ENCODE measurements at regions not wholly inside any gene's neighbourhood (a gene's known extent, or its start where the extent isn't known, plus 50 kb on each side); places are given as distances from the start of the nearest gene placed in this dataset.

DNA sequence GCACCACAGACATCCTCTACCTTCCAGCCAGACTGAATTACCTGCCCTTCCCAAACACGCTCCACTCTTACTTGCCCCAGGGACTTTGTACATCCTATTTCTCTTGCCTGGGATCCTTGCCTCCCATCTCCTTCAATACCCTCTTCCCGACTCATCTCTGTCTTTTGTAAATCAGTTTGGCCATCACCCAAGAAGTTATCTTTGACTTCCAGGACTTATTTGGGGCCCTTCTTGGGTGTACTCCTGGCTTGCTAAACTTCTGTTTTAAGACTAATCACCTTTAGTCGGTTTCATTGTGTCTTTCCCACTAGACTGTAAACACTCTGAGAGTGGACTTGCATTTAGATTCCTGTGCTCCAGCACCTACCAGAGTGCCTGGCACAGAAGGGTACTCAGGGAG is 545.6 kb downstream of the ACTL7B start:
- Histone ChIP-seq H3K18ac (ENCODE audit: low read depth, low read length) (no peak overlapping the region), H3K27ac (ENCODE audit: insufficient read depth, low read length) (no peak overlapping the region), H2BK15ac (ENCODE audit: low read depth, low read length) (no peak overlapping the region), H2BK120ac (ENCODE audit: low read depth, low read length) (no peak overlapping the region), H3K79me1 (ENCODE audit: low read depth in 1 of 2, low read length in 2 of 2) (no peaks in the 10 kb centered on the region), H4K91ac (ENCODE audit: insufficient read depth, low read depth, low read length) (no peak overlapping the region), H3K27me3 (ENCODE audit: control insufficient read depth, insufficient read depth, low read length) (no peaks in the 10 kb centered on the region; the same call in 1 of the 2 replicates), H3K9me3 (ENCODE audit: control insufficient read depth, insufficient read depth, low read length) (no peaks in the 10 kb centered on the region), H3K9ac (ENCODE audit: low read depth, low read length) (no peak overlapping the region), H4K5ac (ENCODE audit: low read depth, low read length) (no peak overlapping the region), H2BK20ac (ENCODE audit: low read depth, low read length) (no peak overlapping the region), H3K4me3 (ENCODE audit: insufficient read depth, low read depth, low read length) (no peak overlapping the region), H3K14ac (replicated peaks; ENCODE audit: low read depth, low read length) (no peak overlapping the region), H3K4me2 (ENCODE audit: low read depth, low read length) (no peak overlapping the region), H3K4me1 (ENCODE audit: control insufficient read depth, insufficient read depth, low read length) (peaks cover 2% of the 10 kb centered on the region; the same call in 1 of the 2 replicates), H4K20me1 (ENCODE audit: insufficient read depth, low read length) (no peaks in the 10 kb centered on the region), H3K9me1 (ENCODE audit: insufficient read depth, low read length) (no peaks in the 10 kb centered on the region), H2AK5ac (ENCODE audit: low read depth, low read length) (no peak overlapping the region), H3K4ac (ENCODE audit: low read depth, low read length) (no peak overlapping the region), H3K56ac (ENCODE audit: extremely low read depth, insufficient read depth, low read length) (no peak overlapping the region), H2BK5ac (ENCODE audit: low read depth, low read length, poor library complexity, severe bottlenecking) (no peak overlapping the region), H2AK9ac (replicated peaks; ENCODE audit: low read depth, low read length, poor library complexity) (no peak overlapping the region), H3K23ac (ENCODE audit: low read depth, low read length) (no peak overlapping the region), H2AFZ (replicated peaks; ENCODE audit: low read length, poor library complexity) (no peak overlapping the region), H3K36me3 (ENCODE audit: control insufficient read depth, insufficient read depth, low read length) (no peaks in the 10 kb centered on the region), H4K8ac (ENCODE audit: low read depth in 2 of 2, low read length in 2 of 2) (no peak overlapping the region)
- in situ Hi-C loops (cut with MboI; ENCODE audit: low sequenced_read_pairs) = no loop called here
- BruUV-seq (replicated peaks) = no TSS peak
- DNase-seq (no peak), ATAC-seq (ENCODE audit: low read depth) (no peak)
- 58% methylated on average over 2 of the region's 3 CpGs; no CpG with 5 or more reads in 1 of the 2 experiments for WGBS, 2 experiments (ENCODE audit: extremely low coverage in 2 of 2, insufficient read length in 1 of 2)
- POLR2A ChIA-PET (ENCODE audit: unreplicated experiment) = no interaction called here
- CTCF ChIA-PET = no interaction called here
- intact Hi-C loops (cut with micrococcal nuclease) = no loop called here
- no peak for TF ChIP-seq CEBPB (IDR thresholded peaks at IDR 0.05; ENCODE audit: low read depth, low read length)
- no peak for TF ChIP-seq RFX5 (IDR thresholded peaks at IDR 0.05; ENCODE audit: low read depth, low read length)
- TF ChIP-seq BHLHE40 (IDR thresholded peaks at IDR 0.05; ENCODE audit: low read depth, low read length) = no peak
- no peak for TF ChIP-seq CHD1 (IDR thresholded peaks at IDR 0.05; ENCODE audit: low read depth, low read length)
- no peak for TF ChIP-seq FOS (IDR thresholded peaks at IDR 0.05; ENCODE audit: low read depth, low read length)
- TF ChIP-seq, protein P1, sequence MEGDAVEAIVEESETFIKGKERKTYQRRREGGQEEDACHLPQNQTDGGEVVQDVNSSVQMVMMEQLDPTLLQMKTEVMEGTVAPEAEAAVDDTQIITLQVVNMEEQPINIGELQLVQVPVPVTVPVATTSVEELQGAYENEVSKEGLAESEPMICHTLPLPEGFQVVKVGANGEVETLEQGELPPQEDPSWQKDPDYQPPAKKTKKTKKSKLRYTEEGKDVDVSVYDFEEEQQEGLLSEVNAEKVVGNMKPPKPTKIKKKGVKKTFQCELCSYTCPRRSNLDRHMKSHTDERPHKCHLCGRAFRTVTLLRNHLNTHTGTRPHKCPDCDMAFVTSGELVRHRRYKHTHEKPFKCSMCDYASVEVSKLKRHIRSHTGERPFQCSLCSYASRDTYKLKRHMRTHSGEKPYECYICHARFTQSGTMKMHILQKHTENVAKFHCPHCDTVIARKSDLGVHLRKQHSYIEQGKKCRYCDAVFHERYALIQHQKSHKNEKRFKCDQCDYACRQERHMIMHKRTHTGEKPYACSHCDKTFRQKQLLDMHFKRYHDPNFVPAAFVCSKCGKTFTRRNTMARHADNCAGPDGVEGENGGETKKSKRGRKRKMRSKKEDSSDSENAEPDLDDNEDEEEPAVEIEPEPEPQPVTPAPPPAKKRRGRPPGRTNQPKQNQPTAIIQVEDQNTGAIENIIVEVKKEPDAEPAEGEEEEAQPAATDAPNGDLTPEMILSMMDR (conservative IDR thresholded peaks at IDR 0.05; ENCODE audit: low read depth, low read length) = no peak
- TF ChIP-seq RAD21 (IDR thresholded peaks at IDR 0.05; ENCODE audit: low read length) = no peak
- TF ChIP-seq NFE2L2 (IDR thresholded peaks at IDR 0.05; ENCODE audit: low read depth, low read length) = no peak
- TF ChIP-seq RCOR1 (IDR thresholded peaks at IDR 0.05; ENCODE audit: insufficient replicate concordance, low read length) = no peak
- TF ChIP-seq MAFK (IDR thresholded peaks at IDR 0.05; ENCODE audit: low read depth, low read length) = no peak
- TF ChIP-seq, protein P2, sequence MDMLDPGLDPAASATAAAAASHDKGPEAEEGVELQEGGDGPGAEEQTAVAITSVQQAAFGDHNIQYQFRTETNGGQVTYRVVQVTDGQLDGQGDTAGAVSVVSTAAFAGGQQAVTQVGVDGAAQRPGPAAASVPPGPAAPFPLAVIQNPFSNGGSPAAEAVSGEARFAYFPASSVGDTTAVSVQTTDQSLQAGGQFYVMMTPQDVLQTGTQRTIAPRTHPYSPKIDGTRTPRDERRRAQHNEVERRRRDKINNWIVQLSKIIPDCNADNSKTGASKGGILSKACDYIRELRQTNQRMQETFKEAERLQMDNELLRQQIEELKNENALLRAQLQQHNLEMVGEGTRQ (IDR thresholded peaks at IDR 0.05; ENCODE audit: low read depth, low read length) = no peak
- dilution Hi-C loops (cut with HindIII; ENCODE audit: low sequenced_read_pairs, unreplicated experiment) = no loop called here
